ENCODE measurements at regions not wholly inside any gene's neighbourhood (a gene's known extent, or its start where the extent isn't known, plus 50 kb on each side); places are given as distances from the start of the nearest gene placed in this dataset.

- Histone ChIP-seq H3K9me2 (replicated peaks; ENCODE audit: low read depth, low read length) (no peaks in the 10 kb centered on the region), H3K79me2 (ENCODE audit: insufficient read depth, low read length) (no peaks in the 10 kb centered on the region), H3K9ac (ENCODE audit: low read depth, low read length, poor library complexity, severe bottlenecking) (no peak overlapping the region), H3K27me3 (ENCODE audit: insufficient read depth, low read length, poor library complexity, severe bottlenecking) (no peaks in the 10 kb centered on the region), H4K20me1 (ENCODE audit: insufficient read depth, low read length, poor library complexity, severe bottlenecking) (no peaks in the 10 kb centered on the region), H3K4me1 (ENCODE audit: insufficient read depth, low read length, poor library complexity, severe bottlenecking) (no peaks in the 10 kb centered on the region), H3K4me3 (ENCODE audit: low read length, poor library complexity, severe bottlenecking) (no peak overlapping the region), H3K4me2 (ENCODE audit: low read depth, low read length, poor library complexity, severe bottlenecking) (no peak overlapping the region), H3F3A (ENCODE audit: low read depth) (no peaks in the 10 kb centered on the region), H3K36me3 (ENCODE audit: insufficient read depth, low read length) (no peaks in the 10 kb centered on the region), H2AFZ (ENCODE audit: low read length) (no peak overlapping the region), H3K9me3 (ENCODE audit: insufficient read depth, low read depth, low read length) (no peaks in the 10 kb centered on the region)
- TF ChIP-seq EZH2phosphoT487 (IDR thresholded peaks at IDR 0.05; ENCODE audit: borderline replicate concordance) (no peak), CTCF (conservative IDR thresholded peaks at IDR 0.05; ENCODE audit: low read length) (no peak)
Observed at GRCh38 chr1:196136396-196136795, 471.8 kb downstream of the KCNT2 start.

- Histone ChIP-seq H3K4me3 (ENCODE audit: low read length, poor library complexity, severe bottlenecking) (no peak overlapping the region), H3K9ac (ENCODE audit: low read depth, low read length, poor library complexity, severe bottlenecking) (no peak overlapping the region), H4K20me1 (ENCODE audit: insufficient read depth, low read length, poor library complexity, severe bottlenecking) (no peaks in the 10 kb centered on the region), H3F3A (ENCODE audit: low read depth) (no peaks in the 10 kb centered on the region), H3K36me3 (ENCODE audit: insufficient read depth, low read length) (no peaks in the 10 kb centered on the region), H3K9me3 (ENCODE audit: insufficient read depth, low read depth, low read length) (no peaks in the 10 kb centered on the region), H3K27me3 (ENCODE audit: insufficient read depth, low read length, poor library complexity, severe bottlenecking) (no peaks in the 10 kb centered on the region), H3K79me2 (ENCODE audit: insufficient read depth, low read length) (no peaks in the 10 kb centered on the region), H3K4me2 (ENCODE audit: low read depth, low read length, poor library complexity, severe bottlenecking) (no peak overlapping the region), H2AFZ (ENCODE audit: low read length) (no peak overlapping the region), H3K4me1 (ENCODE audit: insufficient read depth, low read length, poor library complexity, severe bottlenecking) (no peaks in the 10 kb centered on the region), H3K9me2 (replicated peaks; ENCODE audit: low read depth, low read length) (no peaks in the 10 kb centered on the region)
- no peak for TF ChIP-seq EZH2phosphoT487 (IDR thresholded peaks at IDR 0.05; ENCODE audit: borderline replicate concordance)
- TF ChIP-seq CTCF (conservative IDR thresholded peaks at IDR 0.05; ENCODE audit: low read length), result no peak
Observed at GRCh38 chr1:196131691-196132090, 476.5 kb downstream of the KCNT2 start.

- Histone ChIP-seq H3K4me3 (ENCODE audit: low read length, poor library complexity, severe bottlenecking) (no peak overlapping the region), H3K4me1 (ENCODE audit: insufficient read depth, low read length, poor library complexity, severe bottlenecking) (no peaks in the 10 kb centered on the region), H3K36me3 (ENCODE audit: insufficient read depth, low read length) (no peaks in the 10 kb centered on the region), H3K4me2 (ENCODE audit: low read depth, low read length, poor library complexity, severe bottlenecking) (no peak overlapping the region), H3K27me3 (ENCODE audit: insufficient read depth, low read length, poor library complexity, severe bottlenecking) (no peaks in the 10 kb centered on the region), H3K79me2 (ENCODE audit: insufficient read depth, low read length) (no peaks in the 10 kb centered on the region), H3F3A (ENCODE audit: low read depth) (no peaks in the 10 kb centered on the region), H4K20me1 (ENCODE audit: insufficient read depth, low read length, poor library complexity, severe bottlenecking) (no peaks in the 10 kb centered on the region), H3K9me2 (replicated peaks; ENCODE audit: low read depth, low read length) (no peaks in the 10 kb centered on the region), H3K9ac (ENCODE audit: low read depth, low read length, poor library complexity, severe bottlenecking) (no peak overlapping the region), H3K9me3 (ENCODE audit: insufficient read depth, low read depth, low read length) (no peaks in the 10 kb centered on the region), H2AFZ (ENCODE audit: low read length) (no peak overlapping the region)
- TF ChIP-seq CTCF (conservative IDR thresholded peaks at IDR 0.05; ENCODE audit: low read length) (no peak), EZH2phosphoT487 (IDR thresholded peaks at IDR 0.05; ENCODE audit: borderline replicate concordance) (no peak)
Observed at GRCh38 chr1:196128835-196129234, 479.4 kb downstream of the KCNT2 start.

Measured in Loucy (cell line).